ENCODE measurements at regions not wholly inside any gene's neighbourhood (a gene's known extent, or its start where the extent isn't known, plus 50 kb on each side); places are given as distances from the start of the nearest gene placed in this dataset.

GRCh38 chr17:74108126-74108705 is 95.3 kb upstream of the RPL38 start:
- no peak overlapping the region for H3K27ac ChIP-seq (ENCODE audit: low read depth, low read length)
- H3K36me3 ChIP-seq (ENCODE audit: control insufficient read depth in 5 of 5, insufficient read depth in 5 of 5, low read length in 5 of 5): no peaks in the 10 kb centered on the region
- H3K9me3 ChIP-seq (ENCODE audit: control insufficient read depth in 5 of 5, low read length in 5 of 5): peaks cover 0 to 9% (median 0%) of the 10 kb centered on the region in 5 donors
- no peak overlapping the region for H3K4me3 ChIP-seq (ENCODE audit: low read depth in 1 of 5, low read length in 5 of 5)
- H3K9ac ChIP-seq (ENCODE audit: low read length in 5 of 5): no peak overlapping the region
- peaks cover 18 to 26% (median 22%) of the 10 kb centered on the region in 5 donors for H3K27me3 ChIP-seq (ENCODE audit: control insufficient read depth in 5 of 5, insufficient read depth in 4 of 5, low read length in 5 of 5)
- H3K4me1 ChIP-seq (ENCODE audit: control insufficient read depth in 5 of 5, insufficient read depth in 5 of 5, low read length in 5 of 5): no peaks in the 10 kb centered on the region

GRCh38 chr17:74110467-74110866 is 93.0 kb upstream of the RPL38 start:
- H3K9ac ChIP-seq (ENCODE audit: low read length in 5 of 5): no peak overlapping the region
- H3K9me3 ChIP-seq (ENCODE audit: control insufficient read depth in 5 of 5, low read length in 5 of 5): peaks cover 0 to 7% (median 0%) of the 10 kb centered on the region in 5 donors
- H3K4me1 ChIP-seq (ENCODE audit: control insufficient read depth in 5 of 5, insufficient read depth in 5 of 5, low read length in 5 of 5): no peaks in the 10 kb centered on the region
- no peak overlapping the region for H3K27ac ChIP-seq (ENCODE audit: low read depth, low read length)
- no peaks in the 10 kb centered on the region for H3K36me3 ChIP-seq (ENCODE audit: control insufficient read depth in 5 of 5, insufficient read depth in 5 of 5, low read length in 5 of 5)
- H3K27me3 ChIP-seq (ENCODE audit: control insufficient read depth in 5 of 5, insufficient read depth in 4 of 5, low read length in 5 of 5): peaks cover 20 to 31% (median 23%) of the 10 kb centered on the region in 5 donors
- no peak overlapping the region for H3K4me3 ChIP-seq (ENCODE audit: low read depth in 1 of 5, low read length in 5 of 5)

GRCh38 chr17:74113326-74113725 is 90.2 kb upstream of the RPL38 start:
- Histone ChIP-seq H3K36me3 (ENCODE audit: control insufficient read depth in 5 of 5, insufficient read depth in 5 of 5, low read length in 5 of 5) (no peaks in the 10 kb centered on the region), H3K27me3 (ENCODE audit: control insufficient read depth in 5 of 5, insufficient read depth in 4 of 5, low read length in 5 of 5) (peaks cover 23 to 33% (median 31%) of the 10 kb centered on the region in 5 donors), H3K4me3 (ENCODE audit: low read depth in 1 of 5, low read length in 5 of 5) (no peak overlapping the region)

GRCh38 chr17:74113952-74114351 is 89.5 kb upstream of the RPL38 start:
- H3K36me3 ChIP-seq (ENCODE audit: control insufficient read depth in 5 of 5, insufficient read depth in 5 of 5, low read length in 5 of 5): no peaks in the 10 kb centered on the region
- H3K9me3 ChIP-seq (ENCODE audit: control insufficient read depth in 5 of 5, low read length in 5 of 5): no peaks in the 10 kb centered on the region
- peaks cover 23 to 32% (median 29%) of the 10 kb centered on the region in 5 donors for H3K27me3 ChIP-seq (ENCODE audit: control insufficient read depth in 5 of 5, insufficient read depth in 4 of 5, low read length in 5 of 5)
- H3K9ac ChIP-seq (ENCODE audit: low read length in 5 of 5): no peak overlapping the region
- H3K4me1 ChIP-seq (ENCODE audit: control insufficient read depth in 5 of 5, insufficient read depth in 5 of 5, low read length in 5 of 5): no peaks in the 10 kb centered on the region
- no peak overlapping the region for H3K4me3 ChIP-seq (ENCODE audit: low read depth in 1 of 5, low read length in 5 of 5)
- H3K27ac ChIP-seq (ENCODE audit: low read depth, low read length): no peak overlapping the region

More at GRCh38 chr17:74113326-74113725, 90.2 kb upstream of the RPL38 start:
- Histone ChIP-seq H3K4me1 (ENCODE audit: control insufficient read depth in 5 of 5, insufficient read depth in 5 of 5, low read length in 5 of 5) (no peaks in the 10 kb centered on the region), H3K9me3 (ENCODE audit: control insufficient read depth in 5 of 5, low read length in 5 of 5) (no peaks in the 10 kb centered on the region), H3K27ac (ENCODE audit: low read depth, low read length) (no peak overlapping the region), H3K9ac (ENCODE audit: low read length in 5 of 5) (no peak overlapping the region)

- peaks cover 23 to 32% (median 31%) of the 10 kb centered on the region in 5 donors for H3K27me3 ChIP-seq (ENCODE audit: control insufficient read depth in 5 of 5, insufficient read depth in 4 of 5, low read length in 5 of 5)
Observed at GRCh38 chr17:74114881-74115470, 88.5 kb upstream of the RPL38 start.

GRCh38 chr17:74115586-74115985 is 87.9 kb upstream of the RPL38 start:
- Histone ChIP-seq H3K4me1 (ENCODE audit: control insufficient read depth in 5 of 5, insufficient read depth in 5 of 5, low read length in 5 of 5) (no peaks in the 10 kb centered on the region), H3K27ac (ENCODE audit: low read depth, low read length) (no peak overlapping the region), H3K9me3 (ENCODE audit: control insufficient read depth in 5 of 5, low read length in 5 of 5) (no peaks in the 10 kb centered on the region), H3K4me3 (ENCODE audit: low read depth in 1 of 5, low read length in 5 of 5) (no peak overlapping the region), H3K9ac (ENCODE audit: low read length in 5 of 5) (no peak overlapping the region), H3K36me3 (ENCODE audit: control insufficient read depth in 5 of 5, insufficient read depth in 5 of 5, low read length in 5 of 5) (no peaks in the 10 kb centered on the region), H3K27me3 (ENCODE audit: control insufficient read depth in 5 of 5, insufficient read depth in 4 of 5, low read length in 5 of 5) (peaks cover 27 to 38% (median 36%) of the 10 kb centered on the region in 5 donors)

More at GRCh38 chr17:74114881-74115470, 88.5 kb upstream of the RPL38 start:
- Histone ChIP-seq H3K4me1 (ENCODE audit: control insufficient read depth in 5 of 5, insufficient read depth in 5 of 5, low read length in 5 of 5) (no peaks in the 10 kb centered on the region), H3K9me3 (ENCODE audit: control insufficient read depth in 5 of 5, low read length in 5 of 5) (no peaks in the 10 kb centered on the region), H3K27ac (ENCODE audit: low read depth, low read length) (no peak overlapping the region), H3K9ac (ENCODE audit: low read length in 5 of 5) (no peak overlapping the region), H3K4me3 (ENCODE audit: low read depth in 1 of 5, low read length in 5 of 5) (no peak overlapping the region), H3K36me3 (ENCODE audit: control insufficient read depth in 5 of 5, insufficient read depth in 5 of 5, low read length in 5 of 5) (no peaks in the 10 kb centered on the region)

GRCh38 chr17:74116087-74116717 is 87.3 kb upstream of the RPL38 start:
- Histone ChIP-seq H3K27me3 (ENCODE audit: control insufficient read depth in 5 of 5, insufficient read depth in 4 of 5, low read length in 5 of 5) (peaks cover 24 to 40% (median 38%) of the 10 kb centered on the region in 5 donors), H3K4me1 (ENCODE audit: control insufficient read depth in 5 of 5, insufficient read depth in 5 of 5, low read length in 5 of 5) (no peaks in the 10 kb centered on the region), H3K27ac (ENCODE audit: low read depth, low read length) (no peak overlapping the region), H3K36me3 (ENCODE audit: control insufficient read depth in 5 of 5, insufficient read depth in 5 of 5, low read length in 5 of 5) (no peaks in the 10 kb centered on the region), H3K9ac (ENCODE audit: low read length in 5 of 5) (no peak overlapping the region), H3K9me3 (ENCODE audit: control insufficient read depth in 5 of 5, low read length in 5 of 5) (peaks cover 0 to 3% (median under 1%) of the 10 kb centered on the region in 5 donors), H3K4me3 (ENCODE audit: low read depth in 1 of 5, low read length in 5 of 5) (no peak overlapping the region)

- H3K27ac ChIP-seq (ENCODE audit: low read depth, low read length): no peak overlapping the region
- H3K9ac ChIP-seq (ENCODE audit: low read length in 5 of 5): no peak overlapping the region
- no peaks in the 10 kb centered on the region for H3K4me1 ChIP-seq (ENCODE audit: control insufficient read depth in 5 of 5, insufficient read depth in 5 of 5, low read length in 5 of 5)
- no peak overlapping the region for H3K4me3 ChIP-seq (ENCODE audit: low read depth in 1 of 5, low read length in 5 of 5)
- no peaks in the 10 kb centered on the region for H3K36me3 ChIP-seq (ENCODE audit: control insufficient read depth in 5 of 5, insufficient read depth in 5 of 5, low read length in 5 of 5)
- H3K27me3 ChIP-seq (ENCODE audit: control insufficient read depth in 5 of 5, insufficient read depth in 4 of 5, low read length in 5 of 5): peaks cover 24 to 40% (median 38%) of the 10 kb centered on the region in 5 donors
- H3K9me3 ChIP-seq (ENCODE audit: control insufficient read depth in 5 of 5, low read length in 5 of 5): peaks cover 0 to 8% (median 4%) of the 10 kb centered on the region in 5 donors
Observed at GRCh38 chr17:74117087-74117698, 86.3 kb upstream of the RPL38 start.

GRCh38 chr17:74117999-74118421 is 85.5 kb upstream of the RPL38 start:
- H3K27me3 ChIP-seq (ENCODE audit: control insufficient read depth in 5 of 5, insufficient read depth in 4 of 5, low read length in 5 of 5): peaks cover 24 to 40% (median 38%) of the 10 kb centered on the region in 5 donors
- no peaks in the 10 kb centered on the region for H3K36me3 ChIP-seq (ENCODE audit: control insufficient read depth in 5 of 5, insufficient read depth in 5 of 5, low read length in 5 of 5)
- no peak overlapping the region for H3K4me3 ChIP-seq (ENCODE audit: low read depth in 1 of 5, low read length in 5 of 5)
- H3K9ac ChIP-seq (ENCODE audit: low read length in 5 of 5): no peak overlapping the region
- H3K9me3 ChIP-seq (ENCODE audit: control insufficient read depth in 5 of 5, low read length in 5 of 5): peaks cover 0 to 8% (median 4%) of the 10 kb centered on the region in 5 donors
- no peaks in the 10 kb centered on the region for H3K4me1 ChIP-seq (ENCODE audit: control insufficient read depth in 5 of 5, insufficient read depth in 5 of 5, low read length in 5 of 5)
- H3K27ac ChIP-seq (ENCODE audit: low read depth, low read length): no peak overlapping the region

GRCh38 chr17:74118504-74118903 is 85.0 kb upstream of the RPL38 start:
- Histone ChIP-seq H3K4me3 (ENCODE audit: low read depth in 1 of 5, low read length in 5 of 5) (no peak overlapping the region), H3K9me3 (ENCODE audit: control insufficient read depth in 5 of 5, low read length in 5 of 5) (peaks cover 0 to 8% (median 4%) of the 10 kb centered on the region in 5 donors), H3K36me3 (ENCODE audit: control insufficient read depth in 5 of 5, insufficient read depth in 5 of 5, low read length in 5 of 5) (no peaks in the 10 kb centered on the region), H3K9ac (ENCODE audit: low read length in 5 of 5) (no peak overlapping the region), H3K27ac (ENCODE audit: low read depth, low read length) (no peak overlapping the region), H3K27me3 (ENCODE audit: control insufficient read depth in 5 of 5, insufficient read depth in 4 of 5, low read length in 5 of 5) (peaks cover 24 to 40% (median 38%) of the 10 kb centered on the region in 5 donors), H3K4me1 (ENCODE audit: control insufficient read depth in 5 of 5, insufficient read depth in 5 of 5, low read length in 5 of 5) (no peaks in the 10 kb centered on the region)

Measured in subcutaneous abdominal adipose tissue (tissue), 5 donors.